HG03460 (cell line): ENCODE measurements at regions not wholly inside any gene's neighbourhood (a gene's known extent, or its start where the extent isn't known, plus 50 kb on each side); places are given as distances from the start of the nearest gene placed in this dataset.

ENCODE experiments used
- ATAC-seq: cut with Tn5 transposase; IDR thresholded peaks from one replicate; pipeline ENCODE4 v1.9.1; 2021; ENCODE audit not compliant: unreplicated experiment

DNA sequence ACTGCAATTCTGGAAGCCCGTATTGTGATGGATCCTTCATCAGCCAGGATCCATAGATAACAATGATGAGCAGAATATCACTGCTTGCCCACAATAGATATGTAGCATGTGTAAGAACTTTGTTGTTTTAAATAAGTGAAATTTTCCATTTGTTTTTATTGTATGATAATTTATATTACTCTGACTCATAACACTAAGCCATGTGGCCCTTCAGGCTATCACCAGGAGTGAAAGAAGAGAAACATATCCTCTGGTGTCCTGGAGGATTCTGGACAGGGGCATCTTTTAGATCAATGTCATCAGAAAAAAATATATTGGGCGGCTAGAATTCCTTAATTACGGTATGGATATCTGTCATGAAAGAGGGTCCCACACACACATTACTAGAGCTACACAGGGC is 167.5 kb downstream of the SLC6A15 start:
- no peak for ATAC-seq

DNA sequence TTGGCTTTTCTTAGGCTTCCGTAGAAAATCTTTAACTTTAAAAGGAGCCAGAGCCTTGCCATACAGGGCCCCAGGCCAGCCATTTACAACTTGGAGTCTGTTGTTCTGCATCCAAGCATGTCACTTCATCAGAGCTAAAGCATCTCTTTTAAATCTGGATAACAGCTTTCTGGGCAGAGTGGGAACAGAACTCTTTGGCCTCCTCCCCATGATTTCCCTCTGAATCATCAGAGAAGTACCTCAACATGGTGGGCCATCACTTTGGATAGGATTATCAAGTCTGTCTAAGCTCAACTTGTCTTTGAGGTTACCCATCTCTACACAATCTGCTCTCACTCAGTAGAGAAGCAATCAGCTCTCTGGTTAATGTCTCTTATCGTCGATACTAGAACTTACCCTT is 170.9 kb downstream of the SLC6A15 start:
- ATAC-seq, result no peak

DNA sequence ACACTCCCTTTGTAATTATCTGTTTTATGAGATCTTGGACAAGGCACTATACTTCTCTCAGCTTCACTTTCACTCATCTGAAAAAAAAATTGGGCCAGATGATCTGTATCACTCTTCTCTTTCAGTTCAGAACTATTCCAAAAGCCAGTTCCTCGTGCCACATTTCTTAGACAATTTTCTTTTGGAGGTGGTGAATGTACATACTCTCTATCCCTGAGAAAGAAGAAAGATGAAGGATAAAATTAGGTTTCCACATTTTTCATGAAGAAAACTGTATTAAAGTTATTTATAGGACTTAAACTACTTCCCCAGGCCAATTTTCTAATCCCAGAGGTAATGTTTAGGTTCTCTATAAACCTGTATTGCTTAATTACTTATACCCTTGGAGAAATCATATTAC is 171.6 kb downstream of the SLC6A15 start:
- ATAC-seq, result no peak

DNA sequence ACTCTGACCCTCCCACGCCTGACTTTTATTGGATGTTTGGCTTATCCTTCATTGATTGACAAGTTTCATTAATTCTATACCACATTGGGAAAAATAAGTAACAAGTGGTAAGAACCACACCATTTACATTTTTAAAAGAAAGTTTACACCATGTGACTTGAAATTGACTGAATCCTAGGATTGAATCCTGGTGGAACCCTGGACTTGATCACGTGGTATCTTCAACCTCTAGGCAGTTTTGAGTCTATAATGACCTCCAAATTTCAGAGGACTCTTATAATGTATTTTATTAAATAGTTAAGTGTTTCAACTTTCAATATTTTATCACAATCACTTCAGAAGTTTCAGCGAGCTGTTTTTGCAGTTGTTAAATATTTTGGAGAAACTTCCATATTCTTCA is 172.0 kb downstream of the SLC6A15 start:
- no peak for ATAC-seq

DNA sequence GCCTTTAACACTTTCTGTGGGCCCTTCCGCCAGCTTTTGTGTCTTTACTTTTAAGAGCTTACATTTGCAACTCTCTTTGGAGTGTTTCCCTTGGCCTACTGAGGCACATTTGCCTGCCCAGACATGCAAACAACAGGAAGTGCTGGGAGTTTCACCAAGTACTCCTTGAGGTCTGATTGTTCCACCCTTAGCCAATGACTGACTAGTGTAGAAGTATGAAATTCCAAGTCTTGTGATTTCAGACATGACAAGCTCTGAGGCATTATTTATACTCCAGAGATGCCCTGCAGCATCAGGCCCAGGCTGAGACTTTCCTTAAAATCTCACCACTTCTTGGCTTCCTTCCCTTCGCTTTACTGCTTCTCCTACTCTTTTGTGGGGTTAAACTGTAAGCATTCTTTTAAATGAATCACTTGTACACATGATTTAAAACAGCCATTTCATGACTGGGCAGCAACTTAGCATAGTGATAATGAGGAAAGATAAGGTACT is 174.1 kb downstream of the SLC6A15 start:
- ATAC-seq, result no peak

DNA sequence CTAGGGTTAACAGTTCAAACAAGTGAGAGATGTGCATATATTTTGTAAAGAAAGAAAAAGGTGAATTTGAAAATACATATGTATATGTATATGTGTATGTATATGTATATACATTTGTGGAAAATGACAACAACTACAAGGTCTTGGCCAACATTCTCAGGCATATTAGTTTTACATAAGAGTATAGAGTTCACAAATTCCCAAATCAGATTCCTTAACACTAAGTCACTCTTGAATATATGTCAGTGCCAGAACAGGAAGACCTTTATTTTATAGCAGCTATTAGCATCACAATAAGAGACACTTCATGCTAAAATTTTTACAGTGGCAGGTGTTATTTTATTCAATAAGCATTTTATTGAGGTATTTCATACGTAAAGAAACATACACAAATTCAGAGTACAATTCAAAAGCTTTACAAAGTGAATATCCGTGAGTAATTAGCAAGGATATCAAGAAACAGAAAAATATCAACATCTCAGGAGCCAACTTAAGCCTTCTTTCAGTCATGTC is 179.7 kb downstream of the SLC6A15 start:
- ATAC-seq, result no peak

DNA sequence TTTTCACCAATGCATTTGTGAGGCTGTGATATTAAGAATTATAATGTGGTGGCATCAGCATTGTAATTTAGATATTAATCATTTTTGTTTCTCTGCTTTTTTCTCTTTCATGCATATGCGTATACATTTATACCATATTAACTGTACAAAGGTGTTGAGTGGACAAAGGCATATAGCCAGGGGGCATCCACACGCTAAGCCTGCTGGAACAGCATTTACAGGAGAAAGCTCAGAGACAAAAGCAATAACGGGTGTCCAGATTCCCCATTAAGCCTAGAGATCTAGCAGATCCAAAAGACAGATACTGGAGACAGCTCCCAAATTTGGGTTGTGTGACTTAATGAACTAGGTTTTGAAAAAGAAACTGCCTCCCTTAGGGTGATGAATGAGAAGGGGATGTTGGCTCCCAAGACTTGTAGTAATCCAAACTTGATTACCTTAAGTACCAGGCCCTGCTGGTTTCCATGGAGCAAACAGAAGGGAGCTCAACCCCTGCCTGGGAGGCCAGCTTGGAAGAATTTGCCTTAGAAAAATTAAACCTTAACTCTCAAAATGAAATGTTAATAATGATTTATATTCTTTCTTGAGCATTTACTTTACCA is 181.9 kb downstream of the SLC6A15 start:
- ATAC-seq, result no peak

DNA sequence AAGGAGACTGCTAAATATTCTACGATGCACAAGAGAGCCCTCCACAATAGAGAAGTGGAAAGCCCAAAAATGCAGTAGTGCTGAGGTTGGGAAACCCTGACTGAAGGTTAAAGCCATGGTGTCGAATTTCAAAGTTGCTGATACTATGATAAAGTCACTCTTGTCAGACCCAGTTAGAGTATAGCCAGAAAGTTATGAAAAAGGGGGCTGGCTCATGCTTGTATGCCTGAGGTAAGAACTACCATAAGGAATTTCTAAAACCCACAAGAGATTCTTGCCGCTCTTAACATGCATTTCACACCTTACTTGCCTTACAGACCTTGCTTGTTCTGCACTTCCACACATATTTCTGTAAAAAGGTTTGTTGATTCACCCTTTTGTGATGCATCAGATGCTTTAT is 184.6 kb downstream of the SLC6A15 start:
- ATAC-seq, result no peak

DNA sequence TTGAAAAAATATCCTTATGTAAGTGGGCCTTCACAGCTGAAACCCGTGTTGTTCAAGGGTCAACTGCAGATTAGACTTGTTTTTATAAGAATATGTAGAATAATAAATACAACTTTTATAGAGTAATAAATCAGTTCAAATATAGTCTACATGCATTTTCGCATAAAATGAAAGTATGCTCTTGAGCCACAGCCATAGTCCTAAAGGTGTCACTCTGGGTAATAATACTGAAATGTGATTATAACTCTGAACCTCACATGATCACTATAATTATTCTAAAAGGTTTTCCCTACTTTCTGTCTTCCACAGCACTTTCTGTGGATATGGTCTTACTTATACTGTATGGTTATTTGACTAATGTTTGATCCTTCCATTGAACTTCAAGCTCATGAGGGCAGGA is 185.8 kb downstream of the SLC6A15 start:
- no peak for ATAC-seq

DNA sequence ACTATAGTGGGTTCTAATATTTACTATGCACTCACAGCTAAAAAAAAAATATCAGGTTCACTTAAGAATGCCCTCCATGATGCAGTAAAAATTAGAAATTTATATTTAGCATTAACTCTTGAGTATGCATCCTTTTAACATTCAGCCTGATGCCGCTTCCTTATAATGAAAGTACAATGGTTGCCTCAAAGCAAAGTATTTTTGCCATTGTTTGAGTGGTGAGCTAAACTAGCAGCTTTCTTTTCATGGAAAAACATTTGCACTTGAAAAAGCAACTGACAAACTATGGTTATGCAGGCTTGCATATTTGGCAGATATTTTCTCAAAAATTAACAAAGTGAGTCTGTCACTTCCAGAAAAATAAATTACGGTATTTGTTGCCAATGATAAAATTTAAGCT is 188.6 kb downstream of the SLC6A15 start:
- no peak for ATAC-seq

DNA sequence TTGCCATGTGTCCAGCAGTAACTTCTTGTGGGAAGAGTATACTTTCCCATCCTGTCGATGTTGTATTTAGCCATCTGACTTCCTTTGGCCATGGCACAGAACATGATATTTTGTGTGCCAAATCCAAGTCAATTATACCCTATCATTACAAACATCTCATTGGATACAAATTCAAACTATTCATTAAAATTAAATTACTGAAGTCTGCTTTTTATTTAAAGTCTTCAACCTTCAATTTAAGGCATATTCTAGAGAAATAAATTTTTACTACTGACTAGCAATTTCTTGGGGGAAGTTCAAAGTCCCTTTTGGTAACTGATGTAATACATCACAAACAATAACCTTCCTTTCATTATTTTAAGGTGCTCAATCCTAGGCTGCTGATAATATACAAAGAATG is 192.6 kb downstream of the SLC6A15 start:
- ATAC-seq, result no peak

DNA sequence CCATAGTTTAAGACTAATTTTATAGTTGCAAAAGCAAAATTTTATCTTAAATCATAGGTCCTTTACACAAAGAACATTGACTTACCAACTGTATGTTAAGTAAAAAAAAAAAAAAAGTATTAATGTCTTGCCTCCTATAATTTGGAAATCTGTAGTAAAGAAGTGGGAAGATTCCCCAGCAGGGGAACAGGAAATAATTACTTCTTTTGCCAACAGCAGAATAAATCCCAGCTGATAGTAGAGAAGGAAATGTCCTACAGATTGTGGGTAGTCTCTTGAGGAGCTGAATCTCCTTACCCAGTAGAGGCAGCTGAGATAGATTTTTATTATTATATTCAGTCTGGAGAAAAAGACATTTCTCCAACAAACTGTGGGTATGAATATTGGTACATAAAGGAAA is 193.7 kb downstream of the SLC6A15 start:
- ATAC-seq, result no peak

DNA sequence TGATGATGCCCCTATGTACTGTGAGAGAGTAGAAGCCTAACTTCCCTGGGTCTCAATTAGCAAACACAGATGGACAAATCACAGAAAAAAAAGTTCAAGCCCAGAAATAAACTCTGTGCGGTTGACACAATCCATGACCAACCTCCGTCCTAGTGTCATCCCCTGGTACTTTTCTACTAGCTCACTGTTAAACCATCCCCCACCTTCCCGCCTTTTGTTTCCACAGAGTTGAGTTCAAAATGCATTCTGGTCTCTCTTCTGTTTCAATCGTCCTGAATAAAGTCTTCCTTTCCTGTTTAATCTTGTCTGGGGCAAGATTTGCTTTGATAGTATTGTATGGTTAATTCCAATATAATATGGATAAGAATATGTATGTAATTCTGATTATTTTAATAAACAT is 199.9 kb downstream of the SLC6A15 start:
- no peak for ATAC-seq

DNA sequence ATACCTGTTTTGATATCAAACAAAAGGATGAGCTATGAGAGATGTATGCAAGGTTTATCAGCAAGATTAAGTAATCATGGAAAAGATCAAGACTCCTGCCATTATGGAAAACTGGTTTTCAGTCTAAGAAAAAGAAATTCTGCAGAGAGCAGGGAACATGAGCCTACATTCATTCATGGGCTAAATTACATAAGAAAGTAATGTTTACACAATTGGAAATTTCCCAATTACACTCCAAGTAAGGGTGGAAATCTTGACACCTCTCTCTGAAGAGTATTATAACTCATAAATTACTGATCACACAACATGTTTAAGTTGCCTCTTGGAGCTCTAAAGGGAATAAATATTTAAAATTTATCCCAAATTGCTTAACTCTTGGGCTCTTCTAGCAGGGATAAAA is 206.2 kb downstream of the SLC6A15 start:
- ATAC-seq, result no peak

DNA sequence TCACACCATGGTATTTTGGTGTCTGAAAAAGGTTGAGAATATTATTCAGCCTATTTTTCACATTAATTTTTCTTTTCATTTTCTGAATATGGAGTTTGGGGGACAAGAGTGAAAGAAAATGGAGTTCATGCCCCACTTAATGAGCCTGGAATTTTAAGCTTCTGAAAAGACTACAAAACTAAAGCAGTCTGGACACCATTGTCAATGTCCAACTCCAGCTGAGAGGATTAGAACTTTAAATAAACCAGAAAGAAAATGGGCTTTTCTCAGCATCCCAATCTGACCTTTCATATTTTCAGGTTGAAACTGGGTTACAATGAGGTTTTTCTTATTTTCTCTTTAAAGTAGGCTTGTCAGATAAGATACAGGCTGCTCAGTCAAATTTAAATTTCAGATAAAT is 207.7 kb downstream of the SLC6A15 start:
- no peak for ATAC-seq

DNA sequence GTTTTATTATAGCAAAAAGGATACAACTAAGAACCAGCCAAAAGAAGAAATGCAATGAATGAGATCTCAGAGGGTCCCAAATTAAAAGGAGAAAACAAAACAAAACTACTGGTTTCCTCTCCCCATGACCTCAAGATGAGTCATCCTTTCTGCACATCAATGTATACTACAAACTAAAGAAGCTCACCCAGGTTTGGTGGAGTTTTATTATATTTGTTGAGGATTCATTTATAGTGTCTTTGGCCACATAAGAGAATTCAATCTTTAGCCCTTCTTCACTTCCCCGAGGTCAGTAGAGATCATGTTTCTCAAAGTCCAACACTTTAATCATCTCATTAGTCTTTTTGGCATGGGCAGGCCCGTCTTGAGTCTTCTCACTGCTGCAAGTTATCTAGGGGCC is 210.6 kb downstream of the SLC6A15 start:
- no peak for ATAC-seq

DNA sequence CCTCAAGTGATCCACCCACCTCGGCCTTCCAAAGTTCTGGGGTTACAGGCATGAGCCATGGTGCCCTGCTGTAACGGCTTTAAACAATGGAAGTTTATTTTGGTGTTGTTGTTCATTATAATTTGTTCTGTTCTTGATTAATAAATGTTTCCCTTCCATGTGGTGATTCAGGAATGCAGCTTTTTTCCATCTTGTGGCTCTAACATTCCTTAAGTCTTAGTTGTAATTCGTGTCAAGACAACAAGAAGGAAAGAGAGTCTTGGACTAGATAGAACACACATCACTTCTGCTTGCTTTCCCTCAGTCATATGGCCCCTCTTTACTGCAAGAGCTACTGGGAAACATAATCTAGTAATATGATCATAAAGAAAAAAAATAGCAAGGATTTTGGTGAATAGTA is 211.6 kb downstream of the SLC6A15 start:
- no peak for ATAC-seq

DNA sequence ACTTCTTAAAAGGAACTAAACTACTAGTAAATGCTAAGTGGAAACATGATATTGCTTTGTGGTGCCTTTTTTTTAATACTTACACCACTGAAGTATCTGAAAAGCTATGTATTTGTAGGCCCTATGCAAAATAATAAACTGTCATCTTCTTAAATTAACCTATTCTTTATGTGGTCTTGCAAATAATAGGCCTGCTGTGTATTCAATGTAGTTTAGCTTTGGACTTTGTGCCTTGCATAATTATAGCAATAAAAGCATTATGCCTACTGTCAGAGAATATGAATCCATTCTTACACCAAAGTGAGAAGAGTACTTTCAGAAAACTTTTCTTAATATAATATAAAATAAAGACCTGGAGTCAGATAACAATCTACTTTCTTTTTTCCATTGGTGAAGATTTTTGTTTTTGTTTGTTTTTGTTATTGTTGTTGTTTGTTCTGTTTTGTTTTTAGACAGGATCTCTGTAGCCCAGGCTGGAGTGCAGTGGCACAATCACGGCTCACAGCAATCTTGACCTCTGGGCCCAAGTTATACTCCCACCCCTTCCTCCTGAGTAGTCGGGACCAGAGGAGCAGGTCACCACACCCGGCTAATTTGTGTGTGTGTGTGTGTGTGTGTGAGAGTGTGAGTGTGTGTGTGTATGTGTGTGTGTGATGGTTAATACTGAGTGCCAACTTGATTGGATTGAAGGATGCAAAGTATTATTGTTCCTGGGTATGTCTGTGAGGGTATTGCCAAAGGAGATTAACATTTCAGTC is 213.8 kb downstream of the SLC6A15 start:
- no peak for ATAC-seq

DNA sequence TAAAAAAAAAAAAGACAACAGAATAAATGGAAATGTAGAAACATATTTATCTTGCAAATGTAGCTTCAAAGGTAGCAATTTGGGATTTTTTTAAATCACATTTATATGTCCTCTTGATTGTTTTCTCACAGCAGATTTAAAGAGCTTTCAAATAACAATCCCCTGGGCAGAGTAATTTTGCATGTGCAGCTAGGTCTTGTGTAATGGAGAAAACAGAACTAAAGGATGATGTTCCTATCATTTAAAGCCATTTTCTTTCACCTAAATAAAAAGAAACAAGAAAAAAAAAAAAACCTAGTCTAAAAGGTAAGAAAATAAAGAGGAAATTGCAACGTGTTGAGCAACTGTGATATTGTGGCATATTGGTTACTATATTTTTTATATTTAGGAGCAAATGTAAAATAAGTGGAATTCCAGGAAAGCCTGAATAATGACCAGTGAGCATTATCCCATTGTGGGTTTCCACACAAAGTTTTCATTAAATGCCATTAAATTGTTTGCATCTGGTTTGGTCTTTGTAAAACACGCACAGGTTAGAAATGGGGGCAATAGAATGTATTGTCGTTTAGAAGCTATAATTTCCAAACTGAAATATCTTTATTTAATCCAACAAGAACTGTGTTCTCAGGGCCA is 215.6 kb downstream of the SLC6A15 start:
- no peak for ATAC-seq

DNA sequence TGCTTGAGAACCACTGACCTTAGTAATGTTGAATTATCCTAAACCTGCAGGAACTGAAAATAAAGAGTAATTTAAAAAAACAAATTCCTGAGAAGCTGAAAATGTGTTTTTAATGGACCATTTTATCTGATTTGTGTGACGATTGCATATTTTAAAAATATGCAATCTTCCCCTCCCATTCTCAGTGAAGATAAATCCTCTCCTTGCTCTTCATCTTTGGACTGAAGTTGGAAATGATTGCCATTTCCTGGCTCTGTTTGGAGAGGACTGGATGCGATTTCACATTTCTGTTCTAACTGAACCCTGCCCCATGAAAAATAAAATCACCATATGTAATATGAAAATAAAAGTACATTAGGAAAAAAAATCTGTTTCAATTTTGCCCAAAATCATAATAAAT is 216.3 kb downstream of the SLC6A15 start:
- no peak for ATAC-seq

DNA sequence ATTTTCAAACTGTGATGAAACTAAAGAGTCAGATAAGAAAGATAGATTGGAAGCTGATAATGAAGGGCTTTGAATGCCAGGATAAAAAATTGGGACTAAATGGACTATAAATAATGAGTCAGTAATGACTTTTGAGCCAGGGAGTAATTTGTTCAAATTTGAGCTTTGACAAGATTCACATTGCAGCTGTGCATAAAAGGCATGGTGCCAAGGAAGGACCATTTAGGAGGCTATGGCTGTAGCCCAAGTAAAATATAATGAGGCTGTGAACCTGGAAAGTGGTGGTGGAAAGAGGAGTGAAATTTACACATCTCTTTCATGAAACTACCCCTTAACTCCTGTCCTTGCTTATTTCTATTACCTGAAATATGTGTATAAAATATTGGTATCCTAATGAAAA is 218.5 kb downstream of the SLC6A15 start:
- no peak for ATAC-seq

DNA sequence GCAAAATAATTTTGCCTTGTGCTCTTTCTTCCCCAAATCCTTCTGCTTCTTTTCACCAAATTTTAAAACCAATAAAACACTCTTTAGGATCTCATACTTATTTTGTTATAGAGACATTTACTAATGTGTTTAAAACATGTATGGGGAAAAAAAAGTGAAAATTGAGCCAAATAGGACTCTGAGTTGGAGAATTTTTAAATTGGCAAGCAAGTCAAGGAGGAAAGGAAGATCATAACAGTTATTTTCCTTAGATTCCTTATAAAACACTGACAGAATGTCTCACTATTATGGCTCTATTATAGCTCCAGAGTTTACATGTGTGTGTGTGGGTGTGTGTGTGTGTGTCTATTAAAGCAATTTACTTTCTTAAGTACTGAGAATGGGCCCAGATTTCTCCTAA is 220.5 kb downstream of the SLC6A15 start:
- ATAC-seq, result no peak
